Peyer's patch (tissue), 4 donors: ENCODE measurements at regions not wholly inside any gene's neighbourhood (a gene's known extent, or its start where the extent isn't known, plus 50 kb on each side); places are given as distances from the start of the nearest gene placed in this dataset.

Source experiments
- DNase-seq, 3 donors: peaks; one replicate each; pipeline ENCODE4 v3.0.0-alpha.2; 2017 to 2019
- H3K27ac ChIP-seq, 4 donors: fragments of 200-600 bp; sonication (generic); one replicate each; pipeline ENCODE4 v1.5.1; 2016 to 2019
- H3K27me3 ChIP-seq, 2 donors: fragments of 200-600 bp; sonication (generic); one replicate each; pipeline ENCODE4 v1.5.1; 2019
- H3K36me3 ChIP-seq, 3 donors: fragments of 200-600 bp; sonication (generic); one replicate each; pipeline ENCODE4 v1.5.1; 2016 to 2019
- H3K4me1 ChIP-seq, 4 donors: fragments of 200-600 bp; sonication (generic); one replicate each; pipeline ENCODE4 v1.5.1; 2016 to 2019
- H3K4me3 ChIP-seq, 4 donors: fragments of 200-600 bp; sonication (generic); 1 replicate in 3 of 4; 2 replicates in 1 of 4; pipeline ENCODE4 v1.5.1; 2016 to 2019; ENCODE audit warnings: mild to moderate bottlenecking in 1 of 4
- H3K9me3 ChIP-seq, 4 donors: fragments of 200-600 bp; sonication (generic); one replicate each; pipeline ENCODE4 v1.5.1; 2016 to 2019; ENCODE audit warnings: mild to moderate bottlenecking in 1 of 4
- POLR2A ChIP-seq, 2 donors: fragments of 450-650 bp; IDR thresholded peaks; one replicate each; pipeline ENCODE4 v1.5.1; 2017; ENCODE audit warnings: antibody characterized with exemption in 2 of 2, mild to moderate bottlenecking in 2 of 2, moderate library complexity in 2 of 2
- small RNA-seq, 2 donors: library from RNA; depleted of rRNA; stranded (forward); fragments of <200 nt; gene quantifications; one replicate each; pipeline ENCODE3, GENCODE V24; 2016
- TF ChIP-seq, protein P1 (sequence below), 6 experiments: fragments of 450-650 bp in 4 of 6; fragments of 200-600 bp in 2 of 6; sonication (generic) in 1 of 6; IDR thresholded peaks; one replicate each; pipeline ENCODE4 v1.5.1; 2017 to 2019; ENCODE audit warnings: antibody characterized with exemption in 6 of 6, mild to moderate bottlenecking in 3 of 6, moderate library complexity in 1 of 6

- TF ChIP-seq, protein P1, sequence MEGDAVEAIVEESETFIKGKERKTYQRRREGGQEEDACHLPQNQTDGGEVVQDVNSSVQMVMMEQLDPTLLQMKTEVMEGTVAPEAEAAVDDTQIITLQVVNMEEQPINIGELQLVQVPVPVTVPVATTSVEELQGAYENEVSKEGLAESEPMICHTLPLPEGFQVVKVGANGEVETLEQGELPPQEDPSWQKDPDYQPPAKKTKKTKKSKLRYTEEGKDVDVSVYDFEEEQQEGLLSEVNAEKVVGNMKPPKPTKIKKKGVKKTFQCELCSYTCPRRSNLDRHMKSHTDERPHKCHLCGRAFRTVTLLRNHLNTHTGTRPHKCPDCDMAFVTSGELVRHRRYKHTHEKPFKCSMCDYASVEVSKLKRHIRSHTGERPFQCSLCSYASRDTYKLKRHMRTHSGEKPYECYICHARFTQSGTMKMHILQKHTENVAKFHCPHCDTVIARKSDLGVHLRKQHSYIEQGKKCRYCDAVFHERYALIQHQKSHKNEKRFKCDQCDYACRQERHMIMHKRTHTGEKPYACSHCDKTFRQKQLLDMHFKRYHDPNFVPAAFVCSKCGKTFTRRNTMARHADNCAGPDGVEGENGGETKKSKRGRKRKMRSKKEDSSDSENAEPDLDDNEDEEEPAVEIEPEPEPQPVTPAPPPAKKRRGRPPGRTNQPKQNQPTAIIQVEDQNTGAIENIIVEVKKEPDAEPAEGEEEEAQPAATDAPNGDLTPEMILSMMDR (IDR thresholded peaks at IDR 0.05): peak in 3 of 6 experiments; percentile 35 to 51 (median 45)
- no peak for TF ChIP-seq POLR2A (IDR thresholded peaks at IDR 0.05)
- no peaks in the 10 kb centered on the region for H3K4me1 ChIP-seq
- no peaks in the 10 kb centered on the region for H3K36me3 ChIP-seq
- DNase-seq: no peak
- H3K4me3 ChIP-seq: no peak overlapping the region
- H3K9me3 ChIP-seq: peaks cover 0 to 23% (median 0%) of the 10 kb centered on the region in 4 donors
- H3K27ac ChIP-seq: no peak overlapping the region
- H3K27me3 ChIP-seq: no peaks in the 10 kb centered on the region
These were observed 143.2 kb downstream of the PTPRU start for GRCh38 chr1:29379443-29380073.

Small RNAs in the stretch of these regions (small RNA-seq; reads per million reads assigned to genes)
- 0 reads per million in 2 donors for gene AL021921.1
